SK-N-SH treated with all-trans-retinoic acid at 6 μM for 48 hours (cell line): ENCODE measurements at regions not wholly inside any gene's neighbourhood (a gene's known extent, or its start where the extent isn't known, plus 50 kb on each side); places are given as distances from the start of the nearest gene placed in this dataset.
"Not testable (repeated sequence)": the region's sequence is repeated elsewhere in the genome, so short reads cannot be mapped to it uniquely, and the experiment has no call there.

Experiments
- ATAC-seq: fragments of 200-7000 bp; cut with Tn5 transposase; 3 replicates; pipeline ENCODE4 v1.9.1; 2020; ENCODE audit warnings: mild to moderate bottlenecking, moderate library complexity
- ARNTL ChIP-seq: fragments of 450-650 bp; formaldehyde crosslinking; IDR thresholded peaks from 2 replicates; pipeline ENCODE4 v1.5.0; 2020; ENCODE audit warnings: low read depth, mild to moderate bottlenecking, moderate library complexity, borderline replicate concordance
- BACH2 ChIP-seq: fragments of 250-450 bp; sonication (Bioruptor Pico); IDR thresholded peaks from 2 replicates; pipeline ENCODE4 v1.9.0; 2021; ENCODE audit warnings: mild to moderate bottlenecking, borderline replicate concordance
- CSRNP3 ChIP-seq: fragments of 250-450 bp; sonication (Bioruptor Pico); IDR thresholded peaks from 2 replicates; pipeline ENCODE4 v1.5.1; 2021; ENCODE audit warnings: mild to moderate bottlenecking, moderate library complexity
- ESRRG ChIP-seq: fragments of 250-450 bp; sonication (Bioruptor Pico); IDR thresholded peaks from 2 replicates; pipeline ENCODE4 v1.6.1; 2021; ENCODE audit warnings: mild to moderate bottlenecking
- GLIS3 ChIP-seq: fragments of 250-450 bp; sonication (Bioruptor Pico); IDR thresholded peaks from 2 replicates; pipeline ENCODE4 v1.5.0; 2020; ENCODE audit warnings: mild to moderate bottlenecking, moderate library complexity
- ISL1 ChIP-seq: fragments of 250-450 bp; sonication (Bioruptor Pico); IDR thresholded peaks from 2 replicates; pipeline ENCODE4 v2.1.2; 2022; ENCODE audit warnings: mild to moderate bottlenecking, moderate library complexity
- OSR1 ChIP-seq: fragments of 250-450 bp; sonication (Bioruptor Pico); IDR thresholded peaks from 2 replicates; pipeline ENCODE4 v1.8.0; 2022; ENCODE audit warnings: moderate library complexity, mild to moderate bottlenecking, inconsistent platforms
- PATZ1 ChIP-seq: fragments of 250-450 bp; sonication (Bioruptor Pico); IDR thresholded peaks from 2 replicates; pipeline ENCODE4 v1.8.0; 2020; ENCODE audit warnings: mild to moderate bottlenecking, moderate library complexity, borderline replicate concordance
- RARB ChIP-seq: fragments of 250-450 bp; sonication (Bioruptor Pico); IDR thresholded peaks from 2 replicates; pipeline ENCODE4 v1.8.0; 2021; ENCODE audit warnings: mild to moderate bottlenecking, moderate library complexity
- SNAI2 ChIP-seq: fragments of 250-450 bp; sonication (Bioruptor Pico); IDR thresholded peaks from 2 replicates; pipeline ENCODE4 v1.5.0; 2020; ENCODE audit warnings: mild to moderate bottlenecking, moderate library complexity
- TCF4 ChIP-seq: fragments of 250-450 bp; sonication (Bioruptor Pico); IDR thresholded peaks from 2 replicates; pipeline ENCODE4 v1.8.0; 2021; ENCODE audit warnings: mild to moderate bottlenecking, moderate library complexity, borderline replicate concordance
- TSHZ2 ChIP-seq: fragments of 250-450 bp; sonication (Bioruptor Pico); IDR thresholded peaks from 2 replicates; pipeline ENCODE4 v1.5.0; 2020; ENCODE audit warnings: mild to moderate bottlenecking, moderate library complexity
- ZC3H10 ChIP-seq: fragments of 250-450 bp; sonication (Bioruptor Pico); IDR thresholded peaks from 2 replicates; pipeline ENCODE4 v1.5.1; 2021; ENCODE audit warnings: mild to moderate bottlenecking, moderate library complexity
- ZFP30 ChIP-seq: fragments of 450-650 bp; formaldehyde crosslinking; IDR thresholded peaks from 2 replicates; pipeline ENCODE4 v1.5.0; 2022; ENCODE audit warnings: mild to moderate bottlenecking, moderate library complexity
- ZNF565 ChIP-seq: fragments of 450-650 bp; formaldehyde crosslinking; conservative IDR thresholded peaks from 2 replicates; pipeline ENCODE4 v1.5.0; 2020; ENCODE audit warnings: low read depth, mild to moderate bottlenecking, moderate library complexity
- ZNF70 ChIP-seq: fragments of 450-650 bp; formaldehyde crosslinking; IDR thresholded peaks from 2 replicates; pipeline ENCODE4 v1.5.0; 2020; ENCODE audit warnings: mild to moderate bottlenecking, moderate library complexity
- ZNF8 ChIP-seq: fragments of 450-650 bp; formaldehyde crosslinking; IDR thresholded peaks from 2 replicates; pipeline ENCODE4 v1.5.0; 2020; ENCODE audit warnings: mild to moderate bottlenecking, moderate library complexity
- TF ChIP-seq, protein P1 (sequence below): fragments of 250-450 bp; sonication (Bioruptor Pico); IDR thresholded peaks from 2 replicates; pipeline ENCODE4 v1.8.0; 2021; ENCODE audit warnings: low read depth, mild to moderate bottlenecking, moderate library complexity, borderline replicate concordance
- TF ChIP-seq, protein P2 (sequence below): fragments of 250-450 bp; sonication (Bioruptor Pico); IDR thresholded peaks from 2 replicates; pipeline ENCODE4 v1.5.1; 2020; ENCODE audit warnings: low read depth, mild to moderate bottlenecking, moderate library complexity

GRCh38 chr11:50278756-50279155, 246.1 kb downstream of the OR4C45 start:
- TF ChIP-seq, protein P1, sequence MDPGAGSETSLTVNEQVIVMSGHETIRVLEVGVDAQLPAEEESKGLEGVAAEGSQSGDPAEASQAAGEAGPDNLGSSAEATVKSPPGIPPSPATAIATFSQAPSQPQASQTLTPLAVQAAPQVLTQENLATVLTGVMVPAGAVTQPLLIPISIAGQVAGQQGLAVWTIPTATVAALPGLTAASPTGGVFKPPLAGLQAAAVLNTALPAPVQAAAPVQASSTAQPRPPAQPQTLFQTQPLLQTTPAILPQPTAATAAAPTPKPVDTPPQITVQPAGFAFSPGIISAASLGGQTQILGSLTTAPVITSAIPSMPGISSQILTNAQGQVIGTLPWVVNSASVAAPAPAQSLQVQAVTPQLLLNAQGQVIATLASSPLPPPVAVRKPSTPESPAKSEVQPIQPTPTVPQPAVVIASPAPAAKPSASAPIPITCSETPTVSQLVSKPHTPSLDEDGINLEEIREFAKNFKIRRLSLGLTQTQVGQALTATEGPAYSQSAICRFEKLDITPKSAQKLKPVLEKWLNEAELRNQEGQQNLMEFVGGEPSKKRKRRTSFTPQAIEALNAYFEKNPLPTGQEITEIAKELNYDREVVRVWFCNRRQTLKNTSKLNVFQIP (CRISPR knock-in tag), result no peak
- TF ChIP-seq, protein P2, sequence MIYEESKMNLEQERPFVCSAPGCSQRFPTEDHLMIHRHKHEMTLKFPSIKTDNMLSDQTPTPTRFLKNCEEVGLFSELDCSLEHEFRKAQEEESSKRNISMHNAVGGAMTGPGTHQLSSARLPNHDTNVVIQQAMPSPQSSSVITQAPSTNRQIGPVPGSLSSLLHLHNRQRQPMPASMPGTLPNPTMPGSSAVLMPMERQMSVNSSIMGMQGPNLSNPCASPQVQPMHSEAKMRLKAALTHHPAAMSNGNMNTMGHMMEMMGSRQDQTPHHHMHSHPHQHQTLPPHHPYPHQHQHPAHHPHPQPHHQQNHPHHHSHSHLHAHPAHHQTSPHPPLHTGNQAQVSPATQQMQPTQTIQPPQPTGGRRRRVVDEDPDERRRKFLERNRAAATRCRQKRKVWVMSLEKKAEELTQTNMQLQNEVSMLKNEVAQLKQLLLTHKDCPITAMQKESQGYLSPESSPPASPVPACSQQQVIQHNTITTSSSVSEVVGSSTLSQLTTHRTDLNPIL (CRISPR knock-in tag), result no peak
- TF ChIP-seq TSHZ2 (CRISPR knock-in tag), result no peak
- TF ChIP-seq ESRRG (CRISPR knock-in tag), result no peak
- no peak for TF ChIP-seq ARNTL (CRISPR knock-in tag)
- no peak for TF ChIP-seq SNAI2 (CRISPR knock-in tag)
- TF ChIP-seq ZNF70 (CRISPR knock-in tag), result no peak
- no peak for ATAC-seq

GRCh38 chr11:50298182-50298988, 265.7 kb downstream of the OR4C45 start:
- TF ChIP-seq ARNTL (CRISPR knock-in tag) (no peak), TCF4 (CRISPR knock-in tag) (no peak), ZC3H10 (CRISPR knock-in tag) (no peak), ZNF8 (CRISPR knock-in tag) (no peak), ZFP30 (CRISPR knock-in tag) (no peak), GLIS3 (CRISPR knock-in tag) (no peak), ZNF70 (CRISPR knock-in tag) (no peak), OSR1 (CRISPR knock-in tag) (no peak), RARB (CRISPR knock-in tag) (no peak), ZNF565 (no peak), TSHZ2 (CRISPR knock-in tag) (no peak), BACH2 (CRISPR knock-in tag) (no peak)
- TF ChIP-seq, protein P1 (CRISPR knock-in tag), result no peak
- peak; percentile 98 for ATAC-seq

DNA sequence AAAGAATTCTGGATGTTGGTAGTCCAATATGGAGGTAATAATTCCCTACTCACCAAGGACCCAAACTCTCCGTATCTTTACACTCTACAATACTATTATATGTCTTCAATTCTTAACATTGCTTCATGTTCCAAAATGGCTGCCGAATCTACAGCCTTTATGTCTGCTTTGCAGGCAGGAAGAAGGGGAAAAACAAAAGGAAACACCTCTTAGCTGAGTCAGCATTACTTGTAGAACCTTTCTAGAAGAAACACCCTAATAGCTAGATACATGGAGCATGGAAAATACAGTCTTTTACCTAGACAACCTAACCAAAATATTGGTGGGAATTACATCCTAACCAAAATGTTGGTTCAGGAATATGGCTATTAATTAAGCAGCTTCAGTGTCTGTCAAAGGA, 298.0 kb downstream of the OR4C45 start:
- not testable (repeated sequence) for ATAC-seq

GRCh38 chr11:50333861-50334260, 301.2 kb downstream of the OR4C45 start:
- no peak for ATAC-seq
- TF ChIP-seq ZNF70 (CRISPR knock-in tag) (no peak), BACH2 (CRISPR knock-in tag) (no peak), CSRNP3 (CRISPR knock-in tag) (no peak), ISL1 (CRISPR knock-in tag) (no peak), PATZ1 (no peak), RARB (CRISPR knock-in tag) (no peak), GLIS3 (CRISPR knock-in tag) (no peak), ZFP30 (CRISPR knock-in tag) (no peak), OSR1 (CRISPR knock-in tag) (no peak)
- TF ChIP-seq, protein P2 (CRISPR knock-in tag), result no peak
